ENCODE measurements at regions not wholly inside any gene's neighbourhood (a gene's known extent, or its start where the extent isn't known, plus 50 kb on each side); places are given as distances from the start of the nearest gene placed in this dataset.

DNA sequence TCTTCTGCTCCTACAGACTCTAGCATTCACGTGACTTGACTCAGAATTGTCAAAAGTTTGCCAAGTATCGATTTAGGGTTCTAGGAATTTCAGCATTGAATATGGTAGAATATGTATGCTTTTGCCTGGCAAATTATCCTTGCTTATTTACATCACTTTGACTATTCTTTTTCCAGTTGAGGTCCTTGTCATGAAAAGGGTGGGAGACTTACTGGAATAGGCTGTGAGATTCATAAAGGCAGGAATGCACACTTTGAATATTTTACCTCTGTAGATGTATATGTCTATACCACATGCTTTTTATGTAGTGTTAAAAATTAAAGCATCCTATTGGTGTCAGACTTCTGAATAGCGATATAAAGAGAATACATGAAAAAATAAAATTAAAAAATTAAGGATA, 378.8 kb upstream of the RARB start:
- Histone ChIP-seq H3K4me1 (replicated peaks in 1 of 4; ENCODE audit: control insufficient read depth in 3 of 4, insufficient read depth in 4 of 4, low read length in 3 of 4) (no peaks in the 10 kb centered on the region), H3K23me2 (ENCODE audit: low read depth, low read length) (no peaks in the 10 kb centered on the region)

More for the DNA sequence above, 378.8 kb upstream of the RARB start:
- H3K79me2 ChIP-seq (ENCODE audit: control insufficient read depth in 1 of 2, insufficient read depth in 2 of 2, low read length in 2 of 2), result no peaks in the 10 kb centered on the region
- no peak overlapping the region for H2BK5ac ChIP-seq (ENCODE audit: low read depth, low read length)
- ChIA-PET POLR2A (ENCODE audit: partially characterized antibody) (no interaction called here), CTCF (ENCODE audit: partially characterized antibody) (interaction anchor here (4.7 kb wide), 1 partner anchor 15 kb away, joined by 34 read pairs; no protein-coding TSS in a partner anchor)
- H3K4ac ChIP-seq (replicated peaks; ENCODE audit: insufficient read length, low read depth, low read length), result no peak overlapping the region
- no peak overlapping the region for H3K14ac ChIP-seq (ENCODE audit: insufficient read length)
- no peak overlapping the region for H2BK15ac ChIP-seq (ENCODE audit: low read length)
- H4K91ac ChIP-seq (replicated peaks; ENCODE audit: insufficient read length, low read length), result no peak overlapping the region
- H3K9ac ChIP-seq (replicated peaks in 1 of 4; ENCODE audit: extremely low read depth in 1 of 4, low read depth in 3 of 4, low read length in 3 of 4), result no peak overlapping the region
- H3K56ac ChIP-seq (replicated peaks; ENCODE audit: insufficient read length, low read depth, low read length), result no peak overlapping the region
- H3K27ac ChIP-seq (ENCODE audit: low read depth, low read length), result no peak overlapping the region
- no peak overlapping the region for H2BK20ac ChIP-seq (ENCODE audit: low read length)
- no peaks in the 10 kb centered on the region for H3K36me3 ChIP-seq (ENCODE audit: control insufficient read depth in 2 of 4, insufficient read depth in 4 of 4, low read length in 3 of 4)
- FAIRE-seq (no peak), DNase-seq (ENCODE audit: low read depth in 1 of 2, low spot score in 2 of 2) (no peak)
- no peak overlapping the region for H3K4me2 ChIP-seq (ENCODE audit: insufficient read depth in 1 of 2, low read depth in 2 of 2, low read length in 2 of 2)
- no peaks in the 10 kb centered on the region for H3K79me1 ChIP-seq (ENCODE audit: low read depth, low read length)
- H3K23ac ChIP-seq (ENCODE audit: insufficient read length), result no peak overlapping the region
- no peak overlapping the region for H4K8ac ChIP-seq (ENCODE audit: extremely low read depth, insufficient read depth, low read length)
- no peak overlapping the region for H2BK12ac ChIP-seq (ENCODE audit: low read depth, low read length)
- H3K27me3 ChIP-seq (replicated peaks in 1 of 4; ENCODE audit: control insufficient read depth in 3 of 4, extremely low read depth in 1 of 4, insufficient read depth in 3 of 4, low read length in 3 of 4), result no peaks in the 10 kb centered on the region
- no peak overlapping the region for H2BK120ac ChIP-seq (replicated peaks; ENCODE audit: low read depth, low read length)
- WGBS, 2 experiments (ENCODE audit: extremely low coverage in 1 of 2, insufficient coverage in 1 of 2, insufficient read length in 1 of 2, insufficient replicate concordance in 2 of 2, low coverage in 1 of 2, low lambda C conversion rate in 2 of 2, missing lambda C conversion rate in 1 of 2), result 91% methylated on average over 3 of the region's 3 CpGs; no CpG with 5 or more reads in 1 of the 2 experiments
- no peak for TF ChIP-seq RXRA (IDR thresholded peaks at IDR 0.05; ENCODE audit: insufficient read depth, low read depth, low read length)
- TF ChIP-seq, protein P1, sequence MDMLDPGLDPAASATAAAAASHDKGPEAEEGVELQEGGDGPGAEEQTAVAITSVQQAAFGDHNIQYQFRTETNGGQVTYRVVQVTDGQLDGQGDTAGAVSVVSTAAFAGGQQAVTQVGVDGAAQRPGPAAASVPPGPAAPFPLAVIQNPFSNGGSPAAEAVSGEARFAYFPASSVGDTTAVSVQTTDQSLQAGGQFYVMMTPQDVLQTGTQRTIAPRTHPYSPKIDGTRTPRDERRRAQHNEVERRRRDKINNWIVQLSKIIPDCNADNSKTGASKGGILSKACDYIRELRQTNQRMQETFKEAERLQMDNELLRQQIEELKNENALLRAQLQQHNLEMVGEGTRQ (IDR thresholded peaks at IDR 0.05; ENCODE audit: low read length), result no peak
- no peak for TF ChIP-seq KDM4A (IDR thresholded peaks at IDR 0.05; ENCODE audit: low read depth, low read length, severe bottlenecking)
- no peak for TF ChIP-seq POLR2AphosphoS5 (IDR thresholded peaks at IDR 0.05; ENCODE audit: low read depth, low read length)
- no peak for TF ChIP-seq TCF12 (IDR thresholded peaks at IDR 0.05; ENCODE audit: low read depth, low read length)
- TF ChIP-seq SIRT6 (IDR thresholded peaks at IDR 0.05; ENCODE audit: low read length), result no peak
- peaks cover 0 to 3% of the 10 kb centered on the region in 2 experiments; a peak in 1 of 4 replicates for H3K9me3 ChIP-seq (ENCODE audit: insufficient read depth in 2 of 2, low read depth in 1 of 2, low read length in 1 of 2)
- H3K4me3 ChIP-seq (ENCODE audit: extremely low read depth in 1 of 4, insufficient read depth in 2 of 4, low read depth in 3 of 4, low read length in 4 of 4), result no peak overlapping the region
- H4K5ac ChIP-seq (ENCODE audit: insufficient read length, low read depth, low read length), result no peak overlapping the region
- H3K18ac ChIP-seq (ENCODE audit: extremely low read depth, low read length), result no peak overlapping the region
- H2AK5ac ChIP-seq (ENCODE audit: low read depth, low read length), result no peak overlapping the region
- no peak overlapping the region for H2AFZ ChIP-seq (ENCODE audit: low read length)
- H4K20me1 ChIP-seq (replicated peaks in 1 of 2; ENCODE audit: control insufficient read depth in 1 of 2, insufficient read depth in 2 of 2, low read length in 2 of 2), result no peaks in the 10 kb centered on the region

Measured in H1 (cell line).